ENCODE measurements at regions not wholly inside any gene's neighbourhood (a gene's known extent, or its start where the extent isn't known, plus 50 kb on each side); places are given as distances from the start of the nearest gene placed in this dataset.

DNA sequence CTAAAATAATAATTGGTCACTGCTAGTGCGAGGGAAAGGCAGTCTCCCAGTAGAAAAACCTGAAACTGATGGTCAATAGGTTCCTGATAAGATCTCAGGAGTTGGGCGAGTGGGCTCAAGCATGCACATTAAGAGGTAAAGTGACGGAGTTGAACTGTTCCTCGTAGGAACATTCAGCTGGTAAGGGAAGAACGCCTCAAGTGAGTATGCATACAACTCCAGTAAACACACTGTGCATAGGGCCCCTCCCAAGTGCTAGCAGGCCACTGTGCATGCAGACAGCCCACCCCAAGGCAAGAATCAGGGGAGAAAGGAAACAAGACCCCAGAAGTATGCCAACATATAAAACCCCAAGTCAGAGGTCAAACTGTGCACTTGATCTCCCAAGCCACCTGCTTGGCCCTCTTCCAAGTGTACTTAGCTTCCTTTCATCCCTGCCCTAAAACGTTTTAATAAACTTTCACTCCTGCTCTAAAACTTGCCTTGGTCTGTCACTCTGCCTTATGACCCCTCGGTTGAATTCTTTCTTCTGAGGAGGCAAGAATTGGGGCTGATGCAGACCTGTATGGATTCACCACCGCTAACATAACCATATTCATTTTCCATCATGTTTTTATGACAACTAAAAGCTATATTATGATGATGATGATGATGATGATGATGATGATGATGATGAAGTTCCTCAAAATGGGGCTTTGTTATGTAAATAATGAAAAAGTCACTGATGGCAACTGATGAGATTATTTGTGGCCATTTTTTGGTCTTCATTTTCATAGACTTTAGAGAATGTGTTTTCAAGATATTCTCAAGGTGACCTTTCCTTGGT, 118.0 kb upstream of the RAB27B start:
- no peak for DNase-seq (ENCODE audit: extremely low spot score, unreplicated experiment)
- Mint-ChIP-seq H3K4me1 (ENCODE audit: unreplicated experiment) (peaks cover 20% of the 10 kb centered on the region), H3K36me3 (ENCODE audit: unreplicated experiment) (peaks cover 6% of the 10 kb centered on the region), H3K4me3 (ENCODE audit: unreplicated experiment) (no peak overlapping the region), H3K9me3 (ENCODE audit: unreplicated experiment) (peaks cover 18% of the 10 kb centered on the region), H3K27ac (ENCODE audit: unreplicated experiment) (no peak overlapping the region), H3K27me3 (ENCODE audit: unreplicated experiment) (no peaks in the 10 kb centered on the region)
- TF ChIP-seq, protein P1, sequence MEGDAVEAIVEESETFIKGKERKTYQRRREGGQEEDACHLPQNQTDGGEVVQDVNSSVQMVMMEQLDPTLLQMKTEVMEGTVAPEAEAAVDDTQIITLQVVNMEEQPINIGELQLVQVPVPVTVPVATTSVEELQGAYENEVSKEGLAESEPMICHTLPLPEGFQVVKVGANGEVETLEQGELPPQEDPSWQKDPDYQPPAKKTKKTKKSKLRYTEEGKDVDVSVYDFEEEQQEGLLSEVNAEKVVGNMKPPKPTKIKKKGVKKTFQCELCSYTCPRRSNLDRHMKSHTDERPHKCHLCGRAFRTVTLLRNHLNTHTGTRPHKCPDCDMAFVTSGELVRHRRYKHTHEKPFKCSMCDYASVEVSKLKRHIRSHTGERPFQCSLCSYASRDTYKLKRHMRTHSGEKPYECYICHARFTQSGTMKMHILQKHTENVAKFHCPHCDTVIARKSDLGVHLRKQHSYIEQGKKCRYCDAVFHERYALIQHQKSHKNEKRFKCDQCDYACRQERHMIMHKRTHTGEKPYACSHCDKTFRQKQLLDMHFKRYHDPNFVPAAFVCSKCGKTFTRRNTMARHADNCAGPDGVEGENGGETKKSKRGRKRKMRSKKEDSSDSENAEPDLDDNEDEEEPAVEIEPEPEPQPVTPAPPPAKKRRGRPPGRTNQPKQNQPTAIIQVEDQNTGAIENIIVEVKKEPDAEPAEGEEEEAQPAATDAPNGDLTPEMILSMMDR (IDR thresholded peaks at IDR 0.05), result no peak

DNA sequence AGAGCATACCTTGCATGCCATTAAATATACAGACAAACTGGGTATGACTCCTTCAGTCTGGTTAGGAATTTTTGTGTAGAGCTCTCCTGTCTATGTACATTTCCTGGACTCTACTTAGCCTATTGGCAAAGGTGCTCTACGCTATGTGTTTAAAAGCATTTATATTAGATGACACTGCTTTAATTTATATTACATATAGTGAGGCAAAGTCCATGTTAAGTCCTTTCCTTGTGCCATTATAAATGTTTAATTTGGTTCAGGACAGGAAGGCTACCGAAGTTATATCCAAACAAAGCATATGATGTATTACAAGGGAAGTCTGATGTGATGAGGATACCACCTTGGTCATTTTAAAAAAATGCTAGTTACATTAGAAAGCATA, 117.4 kb upstream of the RAB27B start:
- H3K27me3 Mint-ChIP-seq (ENCODE audit: unreplicated experiment), result no peaks in the 10 kb centered on the region
- peaks cover 20% of the 10 kb centered on the region for H3K4me1 Mint-ChIP-seq (ENCODE audit: unreplicated experiment)

DNA sequence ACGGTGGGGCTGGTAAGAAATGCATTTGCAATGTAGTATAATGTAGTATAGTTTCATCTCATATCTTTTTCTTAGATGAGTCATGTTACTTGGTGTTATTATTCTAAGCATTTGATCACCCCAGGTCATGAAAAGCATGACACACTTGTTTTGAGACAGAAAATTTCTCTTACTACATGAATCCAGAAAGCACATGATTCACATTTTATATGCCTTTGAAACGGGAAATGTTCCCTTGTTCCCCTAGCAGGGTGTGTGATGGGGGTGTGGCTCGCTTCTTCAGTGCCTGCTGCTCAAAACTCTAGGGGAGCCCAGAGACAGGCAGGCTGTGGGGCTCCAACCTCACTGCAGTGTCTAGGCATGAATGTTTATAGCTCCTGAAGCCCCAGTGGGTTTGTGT, 116.0 kb upstream of the RAB27B start:
- no peak for DNase-seq (ENCODE audit: extremely low spot score, unreplicated experiment)
- Mint-ChIP-seq H3K36me3 (ENCODE audit: unreplicated experiment) (no peaks in the 10 kb centered on the region), H3K4me1 (ENCODE audit: unreplicated experiment) (peaks cover 20% of the 10 kb centered on the region), H3K27ac (ENCODE audit: unreplicated experiment) (peak overlapping the region; percentile 64), H3K4me3 (ENCODE audit: unreplicated experiment) (no peak overlapping the region), H3K9me3 (ENCODE audit: unreplicated experiment) (peaks cover 4% of the 10 kb centered on the region), H3K27me3 (ENCODE audit: unreplicated experiment) (peaks cover 3% of the 10 kb centered on the region)
- TF ChIP-seq, protein P1 (IDR thresholded peaks at IDR 0.05), result no peak

More for the DNA sequence above, 117.4 kb upstream of the RAB27B start:
- no peak for DNase-seq (ENCODE audit: extremely low spot score, unreplicated experiment)
- TF ChIP-seq, protein P1 (IDR thresholded peaks at IDR 0.05), result no peak
- peaks cover 18% of the 10 kb centered on the region for H3K9me3 Mint-ChIP-seq (ENCODE audit: unreplicated experiment)
- no peak overlapping the region for H3K4me3 Mint-ChIP-seq (ENCODE audit: unreplicated experiment)
- no peak overlapping the region for H3K27ac Mint-ChIP-seq (ENCODE audit: unreplicated experiment)
- H3K36me3 Mint-ChIP-seq (ENCODE audit: unreplicated experiment), result peaks cover 6% of the 10 kb centered on the region

DNA sequence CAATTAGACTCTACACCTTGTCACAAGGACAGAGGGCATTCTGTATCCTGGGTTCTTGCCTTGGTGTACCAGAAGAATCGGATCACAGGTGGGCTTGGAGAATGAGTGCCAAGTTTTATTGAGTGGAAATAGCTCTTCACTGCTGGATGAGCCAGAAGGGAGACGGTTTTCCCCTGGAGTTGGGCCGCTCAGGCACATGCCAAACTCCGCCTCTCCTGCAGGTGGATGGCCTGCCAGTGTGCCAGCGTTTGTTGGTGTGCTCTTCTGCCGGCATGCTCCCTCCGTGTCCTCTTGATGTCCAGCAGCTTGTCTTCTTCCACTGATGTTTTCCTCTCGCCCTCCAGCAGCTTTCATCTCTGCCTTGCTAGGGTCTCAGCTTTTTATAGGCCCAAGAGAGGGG, 115.5 kb upstream of the RAB27B start:
- TF ChIP-seq, protein P1 (IDR thresholded peaks at IDR 0.05), result no peak
- Mint-ChIP-seq H3K27me3 (ENCODE audit: unreplicated experiment) (peaks cover 5% of the 10 kb centered on the region), H3K27ac (ENCODE audit: unreplicated experiment) (peak overlapping the region; percentile 64), H3K4me3 (ENCODE audit: unreplicated experiment) (no peak overlapping the region), H3K36me3 (ENCODE audit: unreplicated experiment) (no peaks in the 10 kb centered on the region), H3K9me3 (ENCODE audit: unreplicated experiment) (peaks cover under 1% of the 10 kb centered on the region), H3K4me1 (ENCODE audit: unreplicated experiment) (peaks cover 22% of the 10 kb centered on the region)
- DNase-seq (ENCODE audit: extremely low spot score, unreplicated experiment), result no peak

DNA sequence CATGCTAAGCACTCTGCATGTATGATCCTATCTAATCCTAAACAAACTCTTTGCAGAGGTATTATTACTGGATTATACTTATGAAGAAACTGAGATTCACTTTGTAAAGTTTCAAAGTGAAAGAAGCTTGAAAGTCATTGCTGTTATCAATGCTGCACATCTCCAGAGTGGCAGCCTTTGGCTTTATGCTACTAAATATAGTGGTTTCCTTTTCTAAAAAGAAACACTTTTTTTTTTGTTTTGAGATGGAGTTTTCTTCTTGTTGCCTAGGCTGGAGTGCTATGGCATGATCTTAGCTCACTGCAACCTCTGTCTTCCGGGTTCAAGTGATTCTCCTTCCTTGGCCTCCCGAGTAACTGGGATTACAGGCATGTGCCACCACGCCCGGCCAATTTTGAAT, 114.9 kb upstream of the RAB27B start:
- H3K4me1 Mint-ChIP-seq (ENCODE audit: unreplicated experiment), result peaks cover 22% of the 10 kb centered on the region
- TF ChIP-seq, protein P1 (IDR thresholded peaks at IDR 0.05), result no peak
- DNase-seq (ENCODE audit: extremely low spot score, unreplicated experiment), result no peak
- H3K27me3 Mint-ChIP-seq (ENCODE audit: unreplicated experiment), result peaks cover 5% of the 10 kb centered on the region
- H3K9me3 Mint-ChIP-seq (ENCODE audit: unreplicated experiment), result no peaks in the 10 kb centered on the region
- H3K36me3 Mint-ChIP-seq (ENCODE audit: unreplicated experiment), result no peaks in the 10 kb centered on the region
- no peak overlapping the region for H3K27ac Mint-ChIP-seq (ENCODE audit: unreplicated experiment)
- H3K4me3 Mint-ChIP-seq (ENCODE audit: unreplicated experiment), result no peak overlapping the region

All from osteocyte (in vitro differentiated cells).